Stimulated activated naive CD8-positive, alpha-beta T cell treated with anti-CD3 and anti-CD28 coated beads, Interleukin-15, amount 100 ng/mL, for 72 hours (primary cell): ENCODE measurements at regions not wholly inside any gene's neighbourhood (a gene's known extent, or its start where the extent isn't known, plus 50 kb on each side); places are given as distances from the start of the nearest gene placed in this dataset.
A peak's percentile ranks its signal among the peaks of the same experiment; 100 is the strongest.
"Not testable (repeated sequence)": the region's sequence is repeated elsewhere in the genome, so short reads cannot be mapped to it uniquely, and the experiment has no call there.

Experiments
- ATAC-seq: fragments of 150-1000 bp; cut with Tn5 transposase; 2 replicates; pipeline ENCODE4 v1.10.0; 2021; ENCODE audit warnings: mild to moderate bottlenecking, moderate library complexity
- DNase-seq, 2 donors: peaks; one replicate each; pipeline ENCODE4 v3.0.0; 2021 to 2022
- H3K27ac Mint-ChIP-seq, 2 donors: one replicate each; pipeline ENCODE4 v1.8.0; 2022; ENCODE audit warnings: mild to moderate bottlenecking in 2 of 2, mixed read lengths in 2 of 2, moderate library complexity in 2 of 2
- H3K27me3 Mint-ChIP-seq: one replicate; pipeline ENCODE4 v1.8.0; 2022; ENCODE audit warnings: mixed read lengths
- H3K4me1 Mint-ChIP-seq: one replicate; pipeline ENCODE4 v1.8.0; 2022; ENCODE audit warnings: mild to moderate bottlenecking, mixed read lengths
- H3K4me3 Mint-ChIP-seq, 2 donors: one replicate each; pipeline ENCODE4 v1.8.0; 2022; ENCODE audit warnings: mild to moderate bottlenecking in 2 of 2, mixed read lengths in 2 of 2, moderate library complexity in 1 of 2
- H3K9me3 Mint-ChIP-seq, 2 donors: one replicate each; pipeline ENCODE4 v1.8.0; 2022; ENCODE audit warnings: mixed read lengths in 2 of 2

GRCh38 chr2:13751955-13752354, 880.6 kb upstream of the LRATD1 start:
- DNase-seq (no peak), ATAC-seq (no peak)
- Mint-ChIP-seq H3K9me3 (peaks cover 17 to 22% of the 10 kb centered on the region in 2 donors), H3K4me3 (no peak overlapping the region), H3K27ac (no peak overlapping the region), H3K4me1 (no peaks in the 10 kb centered on the region), H3K27me3 (no peaks in the 10 kb centered on the region)

GRCh38 chr2:13758412-13758811, 874.1 kb upstream of the LRATD1 start:
- no peak overlapping the region for H3K4me3 Mint-ChIP-seq
- no peak for ATAC-seq
- H3K9me3 Mint-ChIP-seq: peaks cover 6 to 7% of the 10 kb centered on the region in 2 donors
- no peaks in the 10 kb centered on the region for H3K27me3 Mint-ChIP-seq
- no peak overlapping the region for H3K27ac Mint-ChIP-seq
- H3K4me1 Mint-ChIP-seq: no peaks in the 10 kb centered on the region
- no peak for DNase-seq

GRCh38 chr2:13768274-13768673, 864.2 kb upstream of the LRATD1 start:
- Mint-ChIP-seq H3K4me3 (no peak overlapping the region), H3K27ac (no peak overlapping the region), H3K27me3 (no peaks in the 10 kb centered on the region), H3K9me3 (peaks cover 0 to 11% of the 10 kb centered on the region in 2 donors), H3K4me1 (no peaks in the 10 kb centered on the region)
- no peak for ATAC-seq
- DNase-seq: no peak

- Mint-ChIP-seq H3K27me3 (no peaks in the 10 kb centered on the region), H3K4me3 (no peak overlapping the region)
- ATAC-seq: no peak
These were observed 862.2 kb upstream of the LRATD1 start for GRCh38 chr2:13770279-13770678.

GRCh38 chr2:13779996-13780395, 852.5 kb upstream of the LRATD1 start:
- H3K4me3 Mint-ChIP-seq: no peak overlapping the region
- no peaks in the 10 kb centered on the region for H3K4me1 Mint-ChIP-seq
- no peak for DNase-seq
- H3K27ac Mint-ChIP-seq: no peak overlapping the region
- peaks cover 7 to 14% of the 10 kb centered on the region in 2 donors for H3K9me3 Mint-ChIP-seq
- ATAC-seq: no peak
- H3K27me3 Mint-ChIP-seq: no peaks in the 10 kb centered on the region

More at GRCh38 chr2:13770279-13770678, 862.2 kb upstream of the LRATD1 start:
- DNase-seq: no peak
- Mint-ChIP-seq H3K4me1 (no peaks in the 10 kb centered on the region), H3K9me3 (peaks cover under 1 to 13% of the 10 kb centered on the region in 2 donors), H3K27ac (no peak overlapping the region)

- no peak for ATAC-seq
- no peaks in the 10 kb centered on the region for H3K4me1 Mint-ChIP-seq
- H3K9me3 Mint-ChIP-seq: peaks cover 0 to 10% of the 10 kb centered on the region in 2 donors
- no peak for DNase-seq
- H3K4me3 Mint-ChIP-seq: no peak overlapping the region
- H3K27me3 Mint-ChIP-seq: no peaks in the 10 kb centered on the region
- no peak overlapping the region for H3K27ac Mint-ChIP-seq
These were observed 841.4 kb upstream of the LRATD1 start for GRCh38 chr2:13791019-13791547.

- ATAC-seq: no peak
- Mint-ChIP-seq H3K4me1 (no peaks in the 10 kb centered on the region), H3K9me3 (peaks cover 0 to 7% of the 10 kb centered on the region in 2 donors), H3K4me3 (no peak overlapping the region), H3K27ac (no peak overlapping the region), H3K27me3 (no peaks in the 10 kb centered on the region)
- no peak for DNase-seq
These were observed 826.0 kb upstream of the LRATD1 start for GRCh38 chr2:13806539-13806938.

GRCh38 chr2:13813236-13813635, 819.3 kb upstream of the LRATD1 start:
- no peaks in the 10 kb centered on the region for H3K4me1 Mint-ChIP-seq
- H3K27me3 Mint-ChIP-seq: no peaks in the 10 kb centered on the region
- H3K9me3 Mint-ChIP-seq: peaks cover 8 to 11% of the 10 kb centered on the region in 2 donors
- no peak overlapping the region for H3K4me3 Mint-ChIP-seq
- H3K27ac Mint-ChIP-seq: no peak overlapping the region
- no peak for ATAC-seq
- no peak for DNase-seq

GRCh38 chr2:13818002-13818401, 814.5 kb upstream of the LRATD1 start:
- ATAC-seq: peak; percentile 37

GRCh38 chr2:13819896-13820295, 812.6 kb upstream of the LRATD1 start:
- no peak overlapping the region for H3K27ac Mint-ChIP-seq
- H3K4me1 Mint-ChIP-seq: no peaks in the 10 kb centered on the region
- DNase-seq (no peak), ATAC-seq (no peak)
- no peak overlapping the region for H3K4me3 Mint-ChIP-seq
- H3K9me3 Mint-ChIP-seq: peaks cover 0 to 8% of the 10 kb centered on the region in 2 donors
- no peaks in the 10 kb centered on the region for H3K27me3 Mint-ChIP-seq

More at GRCh38 chr2:13818002-13818401, 814.5 kb upstream of the LRATD1 start:
- DNase-seq: no peak
- no peak overlapping the region for H3K4me3 Mint-ChIP-seq
- H3K4me1 Mint-ChIP-seq: no peaks in the 10 kb centered on the region
- no peaks in the 10 kb centered on the region for H3K27me3 Mint-ChIP-seq
- H3K9me3 Mint-ChIP-seq: peaks cover 2 to 5% of the 10 kb centered on the region in 2 donors
- H3K27ac Mint-ChIP-seq: no peak overlapping the region

GRCh38 chr2:13821255-13821880, 811.1 kb upstream of the LRATD1 start:
- ATAC-seq (no peak), DNase-seq (no peak)
- H3K4me1 Mint-ChIP-seq: no peaks in the 10 kb centered on the region
- H3K27ac Mint-ChIP-seq: no peak overlapping the region
- H3K9me3 Mint-ChIP-seq: peaks cover 0 to 8% of the 10 kb centered on the region in 2 donors
- H3K27me3 Mint-ChIP-seq: no peaks in the 10 kb centered on the region
- H3K4me3 Mint-ChIP-seq: no peak overlapping the region

GRCh38 chr2:13822365-13822764, 810.2 kb upstream of the LRATD1 start:
- Mint-ChIP-seq H3K4me1 (no peaks in the 10 kb centered on the region), H3K9me3 (peaks cover 0 to 8% of the 10 kb centered on the region in 2 donors), H3K27me3 (no peaks in the 10 kb centered on the region), H3K4me3 (no peak overlapping the region), H3K27ac (no peak overlapping the region)
- ATAC-seq (no peak), DNase-seq (no peak)

GRCh38 chr2:13826314-13826853, 806.1 kb upstream of the LRATD1 start:
- peaks cover 8 to 19% of the 10 kb centered on the region in 2 donors for H3K9me3 Mint-ChIP-seq
- H3K27ac Mint-ChIP-seq: no peak overlapping the region
- H3K4me3 Mint-ChIP-seq: no peak overlapping the region
- ATAC-seq (no peak), DNase-seq (no peak)
- H3K4me1 Mint-ChIP-seq: no peaks in the 10 kb centered on the region
- no peaks in the 10 kb centered on the region for H3K27me3 Mint-ChIP-seq

GRCh38 chr2:13858626-13859025, 773.9 kb upstream of the LRATD1 start:
- no peak for DNase-seq
- Mint-ChIP-seq H3K4me1 (no peaks in the 10 kb centered on the region), H3K27ac (no peak overlapping the region), H3K27me3 (no peaks in the 10 kb centered on the region), H3K4me3 (no peak overlapping the region), H3K9me3 (no peaks in the 10 kb centered on the region)
- ATAC-seq: no peak

- H3K9me3 Mint-ChIP-seq, H3K4me1 Mint-ChIP-seq, H3K27ac Mint-ChIP-seq, H3K27me3 Mint-ChIP-seq, DNase-seq, ATAC-seq, H3K4me3 Mint-ChIP-seq: not testable (repeated sequence)
These were observed 764.2 kb upstream of the LRATD1 start for GRCh38 chr2:13868275-13868674.

- Mint-ChIP-seq H3K4me1 (no peaks in the 10 kb centered on the region), H3K27ac (no peak overlapping the region), H3K4me3 (no peak overlapping the region), H3K27me3 (no peaks in the 10 kb centered on the region), H3K9me3 (peaks cover 0 to 13% of the 10 kb centered on the region in 2 donors)
- ATAC-seq (no peak), DNase-seq (no peak)
These were observed 756.0 kb upstream of the LRATD1 start for GRCh38 chr2:13876491-13877037.
